Keratinocyte (primary cell): ENCODE measurements at regions not wholly inside any gene's neighbourhood (a gene's known extent, or its start where the extent isn't known, plus 50 kb on each side); places are given as distances from the start of the nearest gene placed in this dataset.

ENCODE experiments used
- DNase-seq: peaks from one replicate; pipeline ENCODE4 v3.0.0-alpha.2; 2011; ENCODE audit warnings: low read depth, missing footprints, low spot score
- FAIRE-seq: peaks from 2 replicates; lab custom pipeline; 2011; peaks lifted over from hg19 to GRCh38; lab: Jason Lieb, UNC
- H2AFZ ChIP-seq: 2 replicates; pipeline ENCODE4 v1.6.0; 2012; ENCODE audit warnings: low read length, control low read depth, inconsistent platforms; ENCODE audit not compliant: control insufficient read depth
- H3K27ac ChIP-seq: 2 replicates; pipeline ENCODE4 v1.5.1; 2011; ENCODE audit warnings: low read length; ENCODE audit not compliant: control insufficient read depth, insufficient read depth
- H3K27me3 ChIP-seq: 3 replicates; pipeline ENCODE4 v1.6.0; 2011; ENCODE audit warnings: low read length; ENCODE audit not compliant: control insufficient read depth, insufficient read depth; ENCODE audit errors: extremely low read depth
- H3K36me3 ChIP-seq, 2 experiments: 2 replicates in 1 of 2; 3 replicates in 1 of 2; pipeline ENCODE4 v1.5.1; 2011; ENCODE audit warnings: low read length in 2 of 2, mild to moderate bottlenecking in 1 of 2; ENCODE audit not compliant: control insufficient read depth in 2 of 2, insufficient read depth in 2 of 2; ENCODE audit errors: extremely low read depth in 1 of 2
- H3K4me1 ChIP-seq: 3 replicates; pipeline ENCODE4 v1.5.1; 2011; ENCODE audit warnings: low read length; ENCODE audit not compliant: control insufficient read depth, insufficient read depth; ENCODE audit errors: extremely low read depth
- H3K4me2 ChIP-seq: 3 replicates; pipeline ENCODE4 v1.6.0; 2011; ENCODE audit warnings: low read depth, low read length; ENCODE audit not compliant: control insufficient read depth, insufficient read depth; ENCODE audit errors: extremely low read depth
- H3K4me3 ChIP-seq, 3 experiments: fragments of 200-600 bp in 1 of 3; sonication (generic) in 1 of 3; 2 replicates in 2 of 3; 3 replicates in 1 of 3; pipeline ENCODE4 v1.5.1; 2011 to 2016; ENCODE audit warnings: low read length in 3 of 3, mild to moderate bottlenecking in 3 of 3, control low read depth in 2 of 3, inconsistent platforms in 1 of 3, low read depth in 1 of 3, mixed read lengths in 1 of 3, mixed run types in 1 of 3, moderate library complexity in 1 of 3; ENCODE audit not compliant: control insufficient read depth in 2 of 3, insufficient read depth in 2 of 3; ENCODE audit errors: extremely low read depth in 1 of 3
- H3K79me2 ChIP-seq: 2 replicates; pipeline ENCODE4 v1.6.0; 2012; ENCODE audit warnings: low read length; ENCODE audit not compliant: control insufficient read depth, insufficient read depth
- H3K9ac ChIP-seq: 3 replicates; pipeline ENCODE4 v1.6.0; 2011; ENCODE audit warnings: low read length; ENCODE audit not compliant: control insufficient read depth, insufficient read depth; ENCODE audit errors: extremely low read depth
- H3K9me1 ChIP-seq: 3 replicates; pipeline ENCODE4 v1.6.0; 2011; ENCODE audit warnings: low read length; ENCODE audit not compliant: control insufficient read depth, insufficient read depth; ENCODE audit errors: extremely low read depth
- H3K9me3 ChIP-seq: 2 replicates; pipeline ENCODE4 v1.5.1; 2012; ENCODE audit warnings: low read depth, low read length; ENCODE audit not compliant: control insufficient read depth
- H4K20me1 ChIP-seq: 3 replicates; pipeline ENCODE4 v1.6.0; 2011; ENCODE audit warnings: low read length; ENCODE audit not compliant: control insufficient read depth, insufficient read depth; ENCODE audit errors: extremely low read depth
- EZH2 ChIP-seq: IDR thresholded peaks from one replicate; pipeline ENCODE4 v1.6.1; 2012; ENCODE audit warnings: inconsistent platforms, mild to moderate bottlenecking, low read length, moderate library complexity
- dilution Hi-C: fragments of 300-500 bp; cut with MboI; formaldehyde crosslinking; loops from one replicate; pipeline ENCODE4 v1.7.0; 2020; ENCODE audit warnings: low sequenced_read_pairs; ENCODE audit not compliant: extremely low pct_ligation_motif_present
- TF ChIP-seq, protein P1 (sequence below), 3 experiments: IDR thresholded peaks in 1 of 3; conservative IDR thresholded peaks in 1 of 3; optimal IDR thresholded peaks in 1 of 3; 2 replicates in 2 of 3; 3 replicates in 1 of 3; pipeline versions ENCODE3 to v1.5.1; 2011; ENCODE audit warnings: low read length in 3 of 3, mild to moderate bottlenecking in 3 of 3, moderate library complexity in 2 of 3, control low read depth in 1 of 3, inconsistent platforms in 1 of 3; ENCODE audit not compliant: insufficient read depth in 2 of 3; ENCODE audit errors: extremely low read depth in 1 of 3

GRCh38 chr2:215811409-215812345, 201.7 kb downstream of the MREG start:
- Histone ChIP-seq H3K4me3 (no peak overlapping the region), H3K27me3 (no peaks in the 10 kb centered on the region), H3K4me2 (no peak overlapping the region), H3K9ac (no peak overlapping the region), H2AFZ (no peak overlapping the region), H3K27ac (no peak overlapping the region), H3K36me3 (no peaks in the 10 kb centered on the region), H4K20me1 (no peaks in the 10 kb centered on the region), H3K4me1 (peaks cover 9% of the 10 kb centered on the region), H3K9me1 (no peaks in the 10 kb centered on the region), H3K79me2 (no peaks in the 10 kb centered on the region), H3K9me3 (no peaks in the 10 kb centered on the region)
- DNase-seq (no peak), FAIRE-seq (peak; percentile 44)
- no peak for TF ChIP-seq EZH2
- TF ChIP-seq, protein P1, sequence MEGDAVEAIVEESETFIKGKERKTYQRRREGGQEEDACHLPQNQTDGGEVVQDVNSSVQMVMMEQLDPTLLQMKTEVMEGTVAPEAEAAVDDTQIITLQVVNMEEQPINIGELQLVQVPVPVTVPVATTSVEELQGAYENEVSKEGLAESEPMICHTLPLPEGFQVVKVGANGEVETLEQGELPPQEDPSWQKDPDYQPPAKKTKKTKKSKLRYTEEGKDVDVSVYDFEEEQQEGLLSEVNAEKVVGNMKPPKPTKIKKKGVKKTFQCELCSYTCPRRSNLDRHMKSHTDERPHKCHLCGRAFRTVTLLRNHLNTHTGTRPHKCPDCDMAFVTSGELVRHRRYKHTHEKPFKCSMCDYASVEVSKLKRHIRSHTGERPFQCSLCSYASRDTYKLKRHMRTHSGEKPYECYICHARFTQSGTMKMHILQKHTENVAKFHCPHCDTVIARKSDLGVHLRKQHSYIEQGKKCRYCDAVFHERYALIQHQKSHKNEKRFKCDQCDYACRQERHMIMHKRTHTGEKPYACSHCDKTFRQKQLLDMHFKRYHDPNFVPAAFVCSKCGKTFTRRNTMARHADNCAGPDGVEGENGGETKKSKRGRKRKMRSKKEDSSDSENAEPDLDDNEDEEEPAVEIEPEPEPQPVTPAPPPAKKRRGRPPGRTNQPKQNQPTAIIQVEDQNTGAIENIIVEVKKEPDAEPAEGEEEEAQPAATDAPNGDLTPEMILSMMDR (optimal IDR thresholded peaks at IDR 0.05 in 1 of 3, IDR thresholded peaks at IDR 0.05 in 1 of 3, conservative IDR thresholded peaks at IDR 0.05 in 1 of 3; ENCODE audit: extremely low read depth in 1 of 3, insufficient read depth in 2 of 3, low read length in 3 of 3): no peak
- dilution Hi-C loops: no loop called here

DNA sequence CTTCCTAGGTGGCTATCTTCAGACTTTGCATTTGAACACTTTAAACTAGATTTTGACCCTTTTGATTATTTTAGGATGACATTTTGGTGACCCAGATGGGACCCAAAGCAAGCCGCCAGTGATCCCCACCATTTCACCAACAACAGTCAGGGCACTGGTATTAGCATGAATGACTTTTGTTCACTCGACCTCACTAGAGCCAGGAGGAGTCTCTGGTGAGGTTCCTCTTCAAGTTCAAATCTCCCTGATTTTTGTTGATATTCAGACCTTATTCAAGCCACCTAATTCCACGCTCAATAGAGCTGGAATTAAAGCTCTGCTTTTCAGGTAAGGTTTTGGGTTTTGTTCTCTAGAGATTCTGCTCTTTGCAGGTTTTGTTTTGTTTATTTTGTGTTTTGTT, 202.3 kb downstream of the MREG start:
- H3K27ac ChIP-seq: no peak overlapping the region
- H3K4me1 ChIP-seq: peaks cover 9% of the 10 kb centered on the region
- H3K4me3 ChIP-seq: no peak overlapping the region
- H4K20me1 ChIP-seq: no peaks in the 10 kb centered on the region
- FAIRE-seq (no peak), DNase-seq (no peak)
- no peak overlapping the region for H3K4me2 ChIP-seq
- H3K9ac ChIP-seq: no peak overlapping the region
- TF ChIP-seq, protein P1 (optimal IDR thresholded peaks at IDR 0.05 in 1 of 3, IDR thresholded peaks at IDR 0.05 in 1 of 3, conservative IDR thresholded peaks at IDR 0.05 in 1 of 3; ENCODE audit: extremely low read depth in 1 of 3, insufficient read depth in 2 of 3, low read length in 3 of 3): no peak
- no peak for TF ChIP-seq EZH2
- dilution Hi-C loops: no loop called here
- H3K9me3 ChIP-seq: no peaks in the 10 kb centered on the region
- no peaks in the 10 kb centered on the region for H3K36me3 ChIP-seq
- H3K79me2 ChIP-seq: no peaks in the 10 kb centered on the region
- no peak overlapping the region for H2AFZ ChIP-seq
- no peaks in the 10 kb centered on the region for H3K9me1 ChIP-seq
- H3K27me3 ChIP-seq: no peaks in the 10 kb centered on the region
